SU-DHL-6 (cell line): ENCODE measurements at regions not wholly inside any gene's neighbourhood (a gene's known extent, or its start where the extent isn't known, plus 50 kb on each side); places are given as distances from the start of the nearest gene placed in this dataset.

Source experiments
- H2AFZ ChIP-seq: fragments of 200-600 bp; sonication (generic); 2 replicates; pipeline ENCODE4 v1.6.1; 2014; ENCODE audit warnings: low read depth, mild to moderate bottlenecking, moderate library complexity, mixed read lengths, antibody characterized with exemption, low read length; ENCODE audit not compliant: severe bottlenecking
- H3F3A ChIP-seq: fragments of 200-600 bp; shearing (Covaris generic); 2 replicates; pipeline ENCODE4 v1.6.0; 2016; ENCODE audit warnings: antibody characterized with exemption, mild to moderate bottlenecking; ENCODE audit not compliant: insufficient read depth
- H3K27ac ChIP-seq: fragments of 200-600 bp; sonication (generic); 2 replicates; pipeline ENCODE4 v1.5.1; 2016; ENCODE audit warnings: low read depth, mild to moderate bottlenecking, low read length, moderate library complexity, mixed read lengths
- H3K27me3 ChIP-seq: fragments of 200-600 bp; sonication (generic), shearing (Covaris generic); 2 replicates; pipeline ENCODE4 v1.6.0; 2014; ENCODE audit warnings: mild to moderate bottlenecking, low read length
- H3K36me3 ChIP-seq: fragments of 200-600 bp; sonication (generic); 2 replicates; pipeline ENCODE4 v1.6.1; 2014; ENCODE audit warnings: mild to moderate bottlenecking, low read length, mixed read lengths
- H3K4me2 ChIP-seq: fragments of 300-600, 200-600 bp; shearing (Covaris generic), sonication (generic); 2 replicates; pipeline ENCODE4 v1.6.0; 2014; ENCODE audit warnings: low read length, low read depth, mild to moderate bottlenecking; ENCODE audit not compliant: poor library complexity, severe bottlenecking
- H3K4me3 ChIP-seq: fragments of 200-600 bp; sonication (generic); 2 replicates; pipeline ENCODE4 v1.5.1; 2014; ENCODE audit warnings: antibody characterized with exemption, low read length, mild to moderate bottlenecking, mixed read lengths; ENCODE audit not compliant: insufficient read depth, poor library complexity, severe bottlenecking
- H3K79me2 ChIP-seq: fragments of 200-600 bp; sonication (generic); 2 replicates; pipeline ENCODE4 v1.6.1; 2014; ENCODE audit warnings: mild to moderate bottlenecking, low read length, moderate library complexity; ENCODE audit not compliant: insufficient read depth
- H3K9ac ChIP-seq: fragments of 200-600 bp; sonication (generic); 2 replicates; pipeline ENCODE4 v1.7.0; 2014; ENCODE audit warnings: mild to moderate bottlenecking, low read length
- H3K9me2 ChIP-seq: fragments of 200-600 bp; sonication (generic); replicated peaks from 2 replicates; pipeline ENCODE4 v1.6.1; 2014; ENCODE audit warnings: low read length; ENCODE audit not compliant: insufficient read depth
- H3K9me3 ChIP-seq: fragments of 200-600 bp; sonication (generic); 2 replicates; pipeline ENCODE4 v1.6.1; 2014; ENCODE audit warnings: low read length, mixed read lengths; ENCODE audit not compliant: insufficient read depth
- H4K20me1 ChIP-seq: fragments of 200-600 bp; sonication (generic); 2 replicates; pipeline ENCODE4 v1.6.1; 2014; ENCODE audit warnings: low read depth, mild to moderate bottlenecking, antibody characterized with exemption, low read length, moderate library complexity, mixed read lengths
- EZH2phosphoT487 ChIP-seq: fragments of 200-600 bp; sonication (generic), shearing (Covaris generic); conservative IDR thresholded peaks from 2 replicates; pipeline ENCODE4 v1.6.1; 2018; ENCODE audit warnings: mild to moderate bottlenecking, antibody characterized with exemption, low read length, moderate library complexity, mixed read lengths
- TF ChIP-seq, protein P1 (sequence below): fragments of 200-600 bp; sonication (generic); IDR thresholded peaks from one replicate; pipeline ENCODE4 v1.5.1; 2017; ENCODE audit warnings: antibody characterized with exemption, mild to moderate bottlenecking, low read length, moderate library complexity; ENCODE audit not compliant: insufficient read depth, poor library complexity, severe bottlenecking

DNA sequence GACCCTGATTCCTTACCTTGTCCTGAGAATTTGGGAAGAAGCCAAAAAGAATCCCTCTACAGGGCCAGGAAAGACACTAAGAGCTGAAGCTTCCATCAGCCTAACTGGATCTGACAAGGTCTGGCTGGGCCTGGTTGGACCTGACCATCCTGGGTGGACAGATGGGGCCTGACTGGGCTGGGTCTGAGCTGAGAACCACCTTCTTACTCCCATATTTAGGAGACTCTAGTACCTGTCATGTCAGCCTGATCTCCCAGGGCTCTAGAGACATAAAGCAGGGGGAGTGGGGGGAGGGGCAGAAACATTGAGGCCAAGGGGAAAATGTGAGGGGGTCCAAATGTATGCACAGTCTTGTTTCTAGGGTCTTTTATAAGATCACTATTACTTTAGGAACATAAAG is 129.9 kb downstream of the BUD13 start:
- Histone ChIP-seq H3K27me3 (no peaks in the 10 kb centered on the region), H3K9ac (no peak overlapping the region), H3K9me3 (no peaks in the 10 kb centered on the region), H3K4me2 (no peak overlapping the region), H3K4me3 (no peak overlapping the region), H4K20me1 (no peaks in the 10 kb centered on the region), H3K27ac (no peak overlapping the region), H3K79me2 (no peaks in the 10 kb centered on the region), H3K36me3 (no peaks in the 10 kb centered on the region), H3F3A (no peaks in the 10 kb centered on the region), H2AFZ (no peak overlapping the region), H3K9me2 (no peaks in the 10 kb centered on the region)
- no peak for TF ChIP-seq EZH2phosphoT487
- TF ChIP-seq, protein P1, sequence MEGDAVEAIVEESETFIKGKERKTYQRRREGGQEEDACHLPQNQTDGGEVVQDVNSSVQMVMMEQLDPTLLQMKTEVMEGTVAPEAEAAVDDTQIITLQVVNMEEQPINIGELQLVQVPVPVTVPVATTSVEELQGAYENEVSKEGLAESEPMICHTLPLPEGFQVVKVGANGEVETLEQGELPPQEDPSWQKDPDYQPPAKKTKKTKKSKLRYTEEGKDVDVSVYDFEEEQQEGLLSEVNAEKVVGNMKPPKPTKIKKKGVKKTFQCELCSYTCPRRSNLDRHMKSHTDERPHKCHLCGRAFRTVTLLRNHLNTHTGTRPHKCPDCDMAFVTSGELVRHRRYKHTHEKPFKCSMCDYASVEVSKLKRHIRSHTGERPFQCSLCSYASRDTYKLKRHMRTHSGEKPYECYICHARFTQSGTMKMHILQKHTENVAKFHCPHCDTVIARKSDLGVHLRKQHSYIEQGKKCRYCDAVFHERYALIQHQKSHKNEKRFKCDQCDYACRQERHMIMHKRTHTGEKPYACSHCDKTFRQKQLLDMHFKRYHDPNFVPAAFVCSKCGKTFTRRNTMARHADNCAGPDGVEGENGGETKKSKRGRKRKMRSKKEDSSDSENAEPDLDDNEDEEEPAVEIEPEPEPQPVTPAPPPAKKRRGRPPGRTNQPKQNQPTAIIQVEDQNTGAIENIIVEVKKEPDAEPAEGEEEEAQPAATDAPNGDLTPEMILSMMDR = no peak

DNA sequence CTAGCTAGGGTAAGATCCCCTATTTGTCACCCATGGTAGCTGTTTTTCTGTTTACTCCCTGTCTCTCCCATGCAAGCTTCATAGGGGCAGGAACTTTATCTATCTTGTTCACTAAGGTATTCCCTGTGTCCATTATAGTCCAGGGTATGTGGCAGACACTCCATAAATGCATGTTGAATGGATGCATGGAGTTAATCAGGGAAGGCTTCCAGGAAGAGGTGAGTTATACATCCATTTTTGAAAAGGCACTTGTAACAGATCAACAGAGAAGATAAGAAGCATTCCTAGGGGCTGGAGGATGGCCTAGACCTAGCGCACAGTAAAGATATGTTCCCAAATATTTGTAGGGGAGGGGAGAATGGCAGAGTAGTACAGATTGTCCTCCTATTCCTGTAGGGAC is 130.3 kb downstream of the BUD13 start:
- H3K79me2 ChIP-seq = no peaks in the 10 kb centered on the region
- H3K9me2 ChIP-seq = no peaks in the 10 kb centered on the region
- no peaks in the 10 kb centered on the region for H3K27me3 ChIP-seq
- no peak overlapping the region for H3K9ac ChIP-seq
- H3K4me3 ChIP-seq = no peak overlapping the region
- H3K36me3 ChIP-seq = no peaks in the 10 kb centered on the region
- H3F3A ChIP-seq = no peaks in the 10 kb centered on the region
- TF ChIP-seq, protein P1 = no peak
- no peak for TF ChIP-seq EZH2phosphoT487
- H3K9me3 ChIP-seq = no peaks in the 10 kb centered on the region
- no peaks in the 10 kb centered on the region for H4K20me1 ChIP-seq
- no peak overlapping the region for H3K4me2 ChIP-seq
- H2AFZ ChIP-seq = no peak overlapping the region
- no peak overlapping the region for H3K27ac ChIP-seq

DNA sequence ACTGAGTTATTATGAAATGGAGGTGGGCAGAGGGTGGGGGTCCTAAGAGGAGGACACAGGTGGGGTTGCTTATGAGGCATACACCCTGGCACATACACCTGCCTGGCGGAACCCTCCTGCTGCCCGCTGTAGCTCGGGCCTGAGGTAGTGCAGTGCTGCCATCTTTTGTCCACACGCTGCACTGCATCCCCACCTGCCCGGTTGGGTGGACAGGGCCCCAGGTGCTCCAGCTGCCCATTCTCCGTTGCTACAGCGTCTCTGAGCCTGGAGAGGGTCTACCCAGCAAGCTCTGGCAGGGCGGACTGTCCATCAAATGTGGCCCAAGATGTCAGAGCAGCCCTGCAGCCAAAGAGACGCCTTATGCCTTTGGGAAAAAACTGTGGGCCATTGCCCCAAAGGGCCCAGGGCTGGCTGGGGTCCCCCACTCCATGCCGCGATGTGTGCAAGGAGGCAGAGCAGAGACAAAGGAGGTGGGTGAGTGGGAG is 131.2 kb downstream of the BUD13 start:
- no peaks in the 10 kb centered on the region for H3K9me2 ChIP-seq
- H3K4me3 ChIP-seq = no peak overlapping the region
- no peaks in the 10 kb centered on the region for H3K9me3 ChIP-seq
- H2AFZ ChIP-seq = no peak overlapping the region
- no peak for TF ChIP-seq EZH2phosphoT487
- TF ChIP-seq, protein P1 = peak; percentile 73
- H3K9ac ChIP-seq = no peak overlapping the region
- no peaks in the 10 kb centered on the region for H3K27me3 ChIP-seq
- H3K4me2 ChIP-seq = no peak overlapping the region
- no peaks in the 10 kb centered on the region for H4K20me1 ChIP-seq
- H3K79me2 ChIP-seq = no peaks in the 10 kb centered on the region
- no peaks in the 10 kb centered on the region for H3F3A ChIP-seq
- no peak overlapping the region for H3K27ac ChIP-seq
- H3K36me3 ChIP-seq = no peaks in the 10 kb centered on the region
